ENCODE measurements at regions not wholly inside any gene's neighbourhood (a gene's known extent, or its start where the extent isn't known, plus 50 kb on each side); places are given as distances from the start of the nearest gene placed in this dataset.
"Not testable (repeated sequence)": the region's sequence is repeated elsewhere in the genome, so short reads cannot be mapped to it uniquely, and the experiment has no call there.

DNA sequence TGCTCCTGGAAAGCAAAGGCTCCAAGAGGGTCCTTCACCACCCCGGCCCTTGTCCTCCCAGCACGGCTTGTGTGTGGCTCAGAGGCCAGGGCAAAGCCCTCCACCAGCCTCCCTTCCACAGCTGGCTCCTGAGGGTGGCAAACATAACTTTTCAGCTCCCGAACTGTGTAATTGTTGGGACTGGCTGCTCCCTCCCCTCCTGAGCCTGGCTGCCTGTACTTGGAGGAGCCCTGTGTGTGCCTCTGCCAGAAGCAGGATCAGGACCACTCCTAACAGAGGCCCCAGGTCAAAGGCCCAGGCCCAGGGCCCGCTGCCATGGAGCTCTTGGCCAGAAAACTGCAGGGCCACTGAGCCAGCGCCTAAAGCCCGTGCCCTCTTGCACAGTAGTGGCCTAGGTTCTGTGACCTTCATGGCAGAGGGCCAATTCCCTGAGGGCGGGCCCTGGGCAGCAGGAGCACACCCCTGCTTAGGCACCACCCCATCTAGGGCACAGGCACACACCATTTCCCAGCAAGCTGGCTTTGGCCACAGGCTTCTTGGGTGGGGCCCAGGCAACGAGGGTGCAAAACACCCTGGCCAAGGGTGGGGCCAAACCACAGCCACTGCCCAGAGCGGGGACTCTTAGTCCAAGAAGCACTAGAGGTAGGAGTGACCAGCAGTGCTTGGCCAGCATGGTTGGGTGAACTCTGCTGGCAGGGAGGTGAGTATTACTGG lies 201.2 kb downstream of the TBC1D2B start:
- DNase-seq, result not testable (repeated sequence)

- peak; percentile 29 for DNase-seq
Observed at GRCh38 chr15:77875066-77875721, 202.3 kb downstream of the TBC1D2B start.

DNA sequence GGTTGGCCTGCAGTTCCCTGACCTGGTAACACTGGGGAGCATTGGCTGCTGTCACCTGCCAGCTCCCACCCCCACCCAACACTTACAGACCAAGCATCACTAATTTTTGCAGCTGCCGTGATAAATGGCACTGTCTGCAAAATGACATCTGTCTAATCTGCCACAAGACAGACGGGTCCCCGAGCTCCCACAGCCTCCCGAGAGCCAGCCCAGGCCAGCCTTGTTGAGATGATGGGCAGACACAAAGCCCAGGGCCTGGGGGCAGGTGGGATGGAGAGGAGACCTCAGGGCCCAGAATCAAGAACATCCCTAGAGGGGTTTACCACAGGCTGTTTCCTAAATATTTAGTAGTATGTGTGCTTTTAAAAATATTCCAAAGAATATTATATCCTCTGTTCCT lies 203.4 kb downstream of the TBC1D2B start:
- no peak for DNase-seq

DNA sequence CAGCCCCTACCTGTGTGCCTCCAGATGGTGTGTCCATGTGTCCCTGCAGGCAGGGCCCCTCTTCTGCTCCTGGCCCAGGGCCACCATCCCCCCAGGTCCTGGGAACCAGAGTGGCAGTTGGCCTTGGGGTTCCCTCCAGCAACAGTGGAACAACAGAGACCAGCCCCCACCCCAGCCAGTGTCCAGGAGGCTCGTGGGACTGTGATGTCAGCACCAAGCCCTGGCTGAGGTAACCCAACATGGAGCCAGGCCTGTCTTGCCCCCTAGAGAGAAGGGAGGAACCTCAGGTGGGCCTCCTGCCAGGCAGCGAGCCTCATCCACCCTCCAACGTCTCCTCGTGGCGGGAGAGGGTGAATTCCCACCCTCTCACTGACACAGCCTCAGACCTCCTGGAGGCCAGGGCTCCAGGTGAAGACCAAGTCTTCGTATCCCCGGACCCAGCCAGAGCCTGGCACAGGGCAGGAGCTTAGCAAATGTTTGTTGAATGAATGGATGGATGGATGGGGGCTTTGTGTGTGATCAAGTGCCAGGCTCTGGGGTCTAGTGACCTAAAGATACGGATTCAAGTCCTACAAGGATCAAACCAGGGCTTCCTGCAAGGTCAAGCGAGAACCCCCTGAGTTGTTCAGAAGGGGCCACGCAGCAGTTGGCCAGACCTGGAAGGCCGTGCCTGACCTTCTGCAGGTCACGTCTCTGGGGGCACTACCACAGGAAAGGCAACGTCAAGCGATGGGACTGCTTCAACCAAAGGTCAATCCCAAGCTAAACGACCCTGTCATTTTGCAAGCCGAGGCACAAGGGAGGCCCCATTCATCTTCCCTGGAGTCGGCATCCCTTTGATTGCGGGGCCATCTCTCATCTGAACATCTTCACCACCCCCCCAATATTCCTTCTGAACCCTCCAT lies 204.7 kb downstream of the TBC1D2B start:
- DNase-seq, result not testable (repeated sequence)

- no peak for DNase-seq
Observed at GRCh38 chr15:77871852-77872371, 205.6 kb downstream of the TBC1D2B start.

GRCh38 chr15:77870195-77871065 lies 207.1 kb downstream of the TBC1D2B start:
- no peak for DNase-seq

DNA sequence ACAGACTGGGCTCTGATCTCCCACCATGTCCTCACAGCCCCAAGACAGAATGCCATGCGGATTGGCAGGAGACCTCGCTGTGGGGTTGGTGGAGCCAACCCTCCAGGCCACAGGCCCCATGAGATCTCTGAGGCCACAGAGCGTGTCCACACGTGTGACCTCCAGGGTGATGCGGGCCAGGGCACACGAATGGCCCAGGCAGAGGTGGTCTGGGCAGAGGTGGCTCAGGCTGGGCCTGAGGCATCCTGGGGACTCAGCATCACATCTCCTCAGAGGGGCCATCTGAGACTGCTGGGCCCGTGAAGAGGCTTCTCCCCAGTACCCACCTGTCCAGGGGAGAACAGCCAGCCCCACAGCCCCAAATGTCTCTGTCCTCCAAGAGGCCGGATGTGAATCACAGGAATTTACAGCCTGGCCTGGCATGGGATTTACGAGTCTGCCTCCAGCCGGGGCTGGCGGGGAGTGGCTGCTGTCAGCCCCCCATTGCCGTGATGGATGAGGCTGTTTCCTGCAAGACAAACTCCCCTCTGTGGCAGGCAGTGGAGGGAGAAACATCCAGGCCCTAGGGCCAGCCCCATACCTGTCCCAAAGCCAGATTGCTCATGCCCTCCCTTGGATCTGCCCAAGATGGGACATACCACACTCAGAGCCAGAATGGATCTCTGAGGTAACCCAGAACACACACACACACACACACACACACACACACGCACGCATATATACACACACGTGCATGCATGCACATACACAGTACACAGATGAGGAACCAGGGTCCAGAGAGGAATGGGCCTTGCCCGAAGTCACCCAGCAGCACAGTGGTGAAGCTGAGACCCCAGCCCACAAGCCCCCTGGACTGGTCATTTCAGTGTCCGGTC lies 208.3 kb downstream of the TBC1D2B start:
- no peak for DNase-seq

DNA sequence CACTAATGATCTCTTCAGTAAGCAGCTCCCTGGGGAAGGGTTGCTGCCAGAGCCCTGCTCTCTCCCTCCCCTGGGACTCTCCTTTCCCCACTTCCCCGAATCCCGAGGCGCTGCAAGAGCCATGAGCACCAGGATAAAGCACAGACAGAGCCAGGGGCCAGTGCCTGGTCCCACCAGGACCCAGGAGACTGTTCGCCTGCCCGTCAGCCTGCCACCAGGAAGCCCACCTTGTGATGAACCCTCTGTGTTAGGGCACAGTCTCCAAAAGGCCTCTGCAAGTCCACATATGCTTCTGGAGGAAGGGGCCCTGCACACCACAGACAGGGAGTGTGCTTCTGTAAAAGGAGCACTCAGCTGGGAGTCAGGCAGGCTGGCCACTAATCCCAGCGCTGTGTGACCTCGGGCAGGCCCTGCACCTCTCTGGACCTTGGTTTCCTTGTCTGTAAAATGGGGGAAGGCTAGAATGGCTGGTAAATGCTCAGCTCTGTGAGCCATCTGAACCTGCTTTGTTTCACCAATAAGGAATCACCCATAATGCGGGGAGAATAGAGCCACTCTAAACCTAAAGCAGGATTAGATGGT lies 209.4 kb downstream of the TBC1D2B start:
- DNase-seq, result not testable (repeated sequence)

GRCh38 chr15:77867266-77868047 lies 210.1 kb downstream of the TBC1D2B start:
- no peak for DNase-seq

DNA sequence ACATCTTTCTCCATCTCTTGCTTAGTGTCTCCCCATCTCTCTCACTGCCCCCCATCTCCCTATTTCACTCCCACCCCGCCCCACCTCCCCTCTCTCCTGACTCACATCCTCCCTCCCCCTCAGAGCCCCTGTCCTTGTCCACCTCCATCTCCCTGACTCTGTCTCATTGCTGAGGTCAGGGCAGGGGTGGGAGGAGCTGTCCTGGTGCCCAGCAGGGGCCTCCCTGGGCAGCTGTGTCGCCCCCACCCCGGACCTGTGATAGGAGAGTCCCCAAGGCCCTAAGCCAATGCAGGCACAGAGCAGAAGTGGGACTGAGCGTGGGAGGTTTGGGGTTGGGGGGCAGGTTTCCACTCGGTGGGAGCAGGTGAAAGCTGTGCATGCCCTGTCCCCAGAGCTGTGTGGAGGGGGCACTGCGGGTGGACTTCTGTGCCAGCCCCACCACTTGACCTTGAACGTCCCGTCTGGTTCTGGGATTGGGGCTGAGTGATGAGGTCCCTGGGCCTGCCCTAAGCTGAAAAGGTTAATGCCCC lies 210.8 kb downstream of the TBC1D2B start:
- no peak for DNase-seq

DNA sequence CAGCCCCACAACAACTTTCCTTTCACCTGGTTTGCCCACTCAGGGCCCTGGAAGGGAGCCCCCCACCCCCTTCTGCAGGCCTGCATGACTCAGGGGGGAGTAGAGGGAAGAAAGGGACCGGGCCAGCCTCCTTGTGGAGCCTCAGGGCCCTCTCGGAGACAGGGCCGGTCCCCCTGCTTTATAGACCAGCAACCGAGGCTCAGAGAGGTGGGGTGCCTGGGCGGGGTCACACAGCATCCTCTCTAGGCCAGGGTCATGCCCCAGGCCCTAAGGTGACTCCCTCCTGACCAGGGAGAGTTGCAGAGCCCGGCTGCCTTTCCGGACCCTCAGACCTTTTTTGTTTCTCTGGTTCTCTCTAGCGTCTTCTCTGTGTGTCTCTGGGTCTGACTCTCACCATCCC lies 211.3 kb downstream of the TBC1D2B start:
- DNase-seq, result no peak

GRCh38 chr15:77865701-77866100 lies 211.8 kb downstream of the TBC1D2B start:
- no peak for DNase-seq

DNA sequence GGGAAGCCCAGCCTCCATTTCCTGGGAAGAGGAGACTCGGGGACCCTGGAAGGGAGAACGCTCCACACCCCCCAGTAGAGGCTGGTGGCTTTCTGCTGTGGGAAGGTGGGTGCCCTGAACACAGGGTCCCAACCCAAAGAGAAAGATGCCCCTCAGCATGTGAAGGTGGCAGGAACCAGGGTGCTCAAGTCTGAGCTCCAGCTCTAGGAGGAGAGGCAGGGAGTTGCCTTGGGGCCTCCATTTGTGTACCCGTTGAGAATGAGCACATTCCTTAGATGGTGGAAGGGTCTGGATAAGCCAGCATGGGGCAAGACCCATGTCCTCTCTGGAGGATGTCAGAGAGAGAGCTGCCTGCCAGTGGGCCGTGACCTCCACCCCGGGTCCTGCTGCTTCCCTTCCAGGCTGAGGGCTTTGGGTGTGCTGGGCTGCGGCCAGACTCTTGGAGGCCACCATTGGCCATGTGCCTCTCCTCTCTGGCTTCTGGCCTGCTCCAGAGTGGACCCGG lies 212.4 kb downstream of the TBC1D2B start:
- no peak for DNase-seq

- no peak for DNase-seq
Observed at GRCh38 chr15:77864211-77865105, 213.1 kb downstream of the TBC1D2B start.

- DNase-seq, result no peak
Observed at GRCh38 chr15:77863491-77864105, 213.9 kb downstream of the TBC1D2B start.

- DNase-seq, result no peak
Observed at GRCh38 chr15:77862651-77863104, 214.8 kb downstream of the TBC1D2B start.

- DNase-seq, result not testable (repeated sequence)
Observed at GRCh38 chr15:77861997-77862635, 215.4 kb downstream of the TBC1D2B start.

Measured in DMS 273 treated with DMSO at 0.1 percent for 48 hours (cell line).